ENCODE measurements at regions not wholly inside any gene's neighbourhood (a gene's known extent, or its start where the extent isn't known, plus 50 kb on each side); places are given as distances from the start of the nearest gene placed in this dataset.

- TF ChIP-seq EZH2 (IDR thresholded peaks at IDR 0.05; ENCODE audit: insufficient read depth, poor library complexity, severe bottlenecking) (no peak), EZH2phosphoT487 (IDR thresholded peaks at IDR 0.05; ENCODE audit: insufficient read depth, low read depth) (no peak)
Measured at GRCh38 chr2:228594012-228594411, 412.5 kb upstream of the SPHKAP start.
